Activated CD8-positive, alpha-beta T cell treated with anti-CD3 and anti-CD28 coated beads for 36 hours (primary cell): ENCODE measurements at regions not wholly inside any gene's neighbourhood (a gene's known extent, or its start where the extent isn't known, plus 50 kb on each side); places are given as distances from the start of the nearest gene placed in this dataset.

Experiments
- ATAC-seq: fragments of 200-7000 bp; cut with Tn5 transposase; one replicate; pipeline ENCODE4 v1.10.0; 2021; ENCODE audit warnings: mild to moderate bottlenecking, moderate library complexity
- CTCF ChIA-PET: fragments of 350-600 bp; sonication (Branson Sonifier 250); formaldehyde crosslinking; loops from one replicate; lab custom pipeline; 2021; ENCODE audit warnings: antibody characterized with exemption; lab: Charles Lee
- POLR2A ChIA-PET: fragments of 350-600 bp; sonication (Branson Sonifier 250); formaldehyde crosslinking; loops from one replicate; lab custom pipeline; 2021; ENCODE audit warnings: antibody characterized with exemption; lab: Charles Lee
- DNase-seq: peaks from one replicate; pipeline ENCODE4 v3.0.0-alpha.2; 2020
- H3K27ac Mint-ChIP-seq: one replicate; pipeline ENCODE4 v1.8.0; 2021; ENCODE audit warnings: mild to moderate bottlenecking, mixed read lengths
- H3K27me3 Mint-ChIP-seq: one replicate; pipeline ENCODE4 v1.8.0; 2021; ENCODE audit warnings: mixed read lengths
- H3K36me3 Mint-ChIP-seq: one replicate; pipeline ENCODE4 v1.8.0; 2021; ENCODE audit warnings: low read depth, mixed read lengths
- H3K4me1 Mint-ChIP-seq: one replicate; pipeline ENCODE4 v1.8.0; 2021; ENCODE audit warnings: low read depth, mixed read lengths
- H3K4me3 Mint-ChIP-seq: one replicate; pipeline ENCODE4 v1.8.0; 2021; ENCODE audit warnings: mild to moderate bottlenecking, moderate library complexity, mixed read lengths
- H3K9me3 Mint-ChIP-seq: one replicate; pipeline ENCODE4 v1.8.0; 2021; ENCODE audit warnings: mixed read lengths
- intact Hi-C: fragments of 100-400 bp; cut with micrococcal nuclease; formaldehyde crosslinking; loops from one replicate; pipeline ENCODE4 v1.10.0; 2022
- TF ChIP-seq, protein P1 (sequence below): fragments of 200-600 bp; IDR thresholded peaks from one replicate; pipeline ENCODE4 v1.8.0; 2022; ENCODE audit warnings: antibody characterized with exemption, mild to moderate bottlenecking

GRCh38 chr2:77633601-77634000 lies 111.4 kb upstream of the LRRTM4 start:
- ChIA-PET POLR2A (no interaction called here), CTCF (no interaction called here)
- Mint-ChIP-seq H3K27ac (no peak overlapping the region), H3K4me3 (no peak overlapping the region), H3K27me3 (no peaks in the 10 kb centered on the region), H3K36me3 (no peaks in the 10 kb centered on the region), H3K9me3 (peaks cover 17% of the 10 kb centered on the region), H3K4me1 (no peaks in the 10 kb centered on the region)
- TF ChIP-seq, protein P1, sequence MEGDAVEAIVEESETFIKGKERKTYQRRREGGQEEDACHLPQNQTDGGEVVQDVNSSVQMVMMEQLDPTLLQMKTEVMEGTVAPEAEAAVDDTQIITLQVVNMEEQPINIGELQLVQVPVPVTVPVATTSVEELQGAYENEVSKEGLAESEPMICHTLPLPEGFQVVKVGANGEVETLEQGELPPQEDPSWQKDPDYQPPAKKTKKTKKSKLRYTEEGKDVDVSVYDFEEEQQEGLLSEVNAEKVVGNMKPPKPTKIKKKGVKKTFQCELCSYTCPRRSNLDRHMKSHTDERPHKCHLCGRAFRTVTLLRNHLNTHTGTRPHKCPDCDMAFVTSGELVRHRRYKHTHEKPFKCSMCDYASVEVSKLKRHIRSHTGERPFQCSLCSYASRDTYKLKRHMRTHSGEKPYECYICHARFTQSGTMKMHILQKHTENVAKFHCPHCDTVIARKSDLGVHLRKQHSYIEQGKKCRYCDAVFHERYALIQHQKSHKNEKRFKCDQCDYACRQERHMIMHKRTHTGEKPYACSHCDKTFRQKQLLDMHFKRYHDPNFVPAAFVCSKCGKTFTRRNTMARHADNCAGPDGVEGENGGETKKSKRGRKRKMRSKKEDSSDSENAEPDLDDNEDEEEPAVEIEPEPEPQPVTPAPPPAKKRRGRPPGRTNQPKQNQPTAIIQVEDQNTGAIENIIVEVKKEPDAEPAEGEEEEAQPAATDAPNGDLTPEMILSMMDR, result no peak
- ATAC-seq (no peak), DNase-seq (no peak)
- intact Hi-C loops, result no loop called here

- H3K36me3 Mint-ChIP-seq, result no peaks in the 10 kb centered on the region
- intact Hi-C loops, result no loop called here
- ChIA-PET POLR2A (no interaction called here), CTCF (no interaction called here)
- TF ChIP-seq, protein P1, result no peak
- H3K9me3 Mint-ChIP-seq, result peaks cover 19% of the 10 kb centered on the region
- ATAC-seq, result no peak
- no peaks in the 10 kb centered on the region for H3K27me3 Mint-ChIP-seq
- no peak overlapping the region for H3K27ac Mint-ChIP-seq
- H3K4me1 Mint-ChIP-seq, result no peaks in the 10 kb centered on the region
- no peak for DNase-seq
- no peak overlapping the region for H3K4me3 Mint-ChIP-seq
Measured at GRCh38 chr2:77640924-77641323, 118.7 kb upstream of the LRRTM4 start.

DNA sequence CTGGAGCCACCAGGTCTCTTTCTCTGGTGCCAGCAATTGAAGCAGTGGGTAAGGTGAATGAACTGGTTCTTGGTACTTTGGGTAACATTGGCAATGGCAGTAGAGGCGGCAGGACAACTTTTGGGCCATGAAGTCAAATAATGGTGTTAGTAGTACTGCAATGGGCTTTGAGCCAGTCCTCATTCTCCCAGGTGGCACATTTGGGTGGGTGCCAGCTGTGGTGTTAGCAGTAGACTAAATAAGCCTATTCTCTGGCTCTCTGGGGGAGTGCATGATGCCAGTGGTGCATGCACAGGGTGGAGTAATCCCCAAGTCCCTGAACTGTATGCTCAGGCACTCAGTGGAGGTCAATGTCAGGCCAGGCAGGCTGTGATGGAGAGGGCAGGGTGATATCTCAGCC lies 120.2 kb upstream of the LRRTM4 start:
- DNase-seq (no peak), ATAC-seq (no peak)
- ChIA-PET CTCF (no interaction called here), POLR2A (no interaction called here)
- Mint-ChIP-seq H3K36me3 (no peaks in the 10 kb centered on the region), H3K4me3 (no peak overlapping the region), H3K4me1 (no peaks in the 10 kb centered on the region), H3K9me3 (peaks cover 15% of the 10 kb centered on the region), H3K27ac (no peak overlapping the region), H3K27me3 (no peaks in the 10 kb centered on the region)
- TF ChIP-seq, protein P1, result no peak
- intact Hi-C loops, result no loop called here

- Mint-ChIP-seq H3K27ac (no peak overlapping the region), H3K9me3 (peaks cover 3% of the 10 kb centered on the region), H3K36me3 (no peaks in the 10 kb centered on the region), H3K4me1 (no peaks in the 10 kb centered on the region), H3K4me3 (no peak overlapping the region), H3K27me3 (no peaks in the 10 kb centered on the region)
- DNase-seq, result no peak
- ChIA-PET CTCF (no interaction called here), POLR2A (no interaction called here)
- TF ChIP-seq, protein P1, result no peak
- intact Hi-C loops, result no loop called here
- ATAC-seq, result no peak
Measured at GRCh38 chr2:77649856-77650255, 127.7 kb upstream of the LRRTM4 start.

DNA sequence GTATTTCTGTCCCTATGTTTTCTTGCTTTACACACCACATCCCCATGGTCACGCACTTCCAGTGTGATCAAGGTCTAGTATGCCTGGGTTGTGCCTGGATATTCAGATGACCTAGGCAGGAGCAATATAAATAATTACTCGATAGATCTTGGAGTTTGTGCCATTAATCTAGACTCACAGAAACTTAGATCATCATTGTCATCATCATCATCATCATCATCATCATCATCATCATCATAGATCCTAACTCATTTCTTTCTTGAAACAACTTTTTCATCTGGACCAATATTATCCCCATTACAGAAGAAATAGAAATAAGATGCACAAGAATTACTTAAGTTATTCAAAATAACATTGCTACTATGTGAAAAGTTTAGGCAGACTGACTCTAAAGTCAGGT lies 130.3 kb upstream of the LRRTM4 start:
- Mint-ChIP-seq H3K4me1 (no peaks in the 10 kb centered on the region), H3K27ac (no peak overlapping the region), H3K9me3 (no peaks in the 10 kb centered on the region), H3K4me3 (no peak overlapping the region), H3K27me3 (no peaks in the 10 kb centered on the region), H3K36me3 (no peaks in the 10 kb centered on the region)
- ATAC-seq, result no peak
- TF ChIP-seq, protein P1, result no peak
- ChIA-PET POLR2A (no interaction called here), CTCF (no interaction called here)
- no peak for DNase-seq
- intact Hi-C loops, result no loop called here
